ENCODE measurements at regions not wholly inside any gene's neighbourhood (a gene's known extent, or its start where the extent isn't known, plus 50 kb on each side); places are given as distances from the start of the nearest gene placed in this dataset.

DNA sequence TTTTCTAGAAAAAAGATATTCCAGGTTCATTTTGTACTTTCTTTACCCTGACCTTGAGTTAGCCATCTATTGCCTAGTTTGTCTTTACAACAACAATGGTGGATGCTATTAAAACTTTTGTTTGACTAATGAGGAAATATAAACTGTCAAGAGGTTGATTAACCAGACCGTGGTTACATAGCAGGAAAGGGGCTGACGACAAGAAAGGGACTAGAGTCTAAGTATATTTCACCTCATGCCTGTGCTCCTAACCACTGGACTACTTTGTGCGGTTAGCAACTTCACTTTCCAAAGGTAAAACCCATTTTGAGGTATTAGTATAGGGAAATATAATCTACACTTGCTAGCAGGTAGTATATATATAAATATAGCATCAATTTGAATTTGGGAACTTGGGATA is 327.1 kb downstream of the SATB1 start:
- no peaks in the 10 kb centered on the region for H3K27me3 Mint-ChIP-seq (ENCODE audit: low read depth, unreplicated experiment)
- H3K4me2 ChIP-seq (ENCODE audit: low read length): no peak overlapping the region
- no peaks in the 10 kb centered on the region for H4K20me1 ChIP-seq (ENCODE audit: insufficient read depth, low read length)
- no peaks in the 10 kb centered on the region for H3K36me3 ChIP-seq (ENCODE audit: insufficient read depth, low read length)
- H2AFZ ChIP-seq (ENCODE audit: low read depth, low read length): no peak overlapping the region
- no peak overlapping the region for H3K27ac Mint-ChIP-seq (ENCODE audit: unreplicated experiment)
- DNase-seq (ENCODE audit: low read depth): no peak
- peaks cover 11% of the 10 kb centered on the region for H3K9me3 Mint-ChIP-seq (ENCODE audit: unreplicated experiment)
- H3K79me2 ChIP-seq (ENCODE audit: insufficient read depth, low read length): no peaks in the 10 kb centered on the region
- no peak overlapping the region for H3K27ac ChIP-seq (ENCODE audit: low read depth, low read length)
- H3K4me3 ChIP-seq (ENCODE audit: insufficient read depth, low read depth, low read length): no peak overlapping the region
- H3K9ac ChIP-seq (ENCODE audit: low read length): no peak overlapping the region
- H3K4me1 Mint-ChIP-seq (ENCODE audit: low read depth, unreplicated experiment): peaks cover 17% of the 10 kb centered on the region
- TF ChIP-seq EZH2 (IDR thresholded peaks at IDR 0.05; ENCODE audit: insufficient read depth, low read length): no peak
- TF ChIP-seq, protein P1, sequence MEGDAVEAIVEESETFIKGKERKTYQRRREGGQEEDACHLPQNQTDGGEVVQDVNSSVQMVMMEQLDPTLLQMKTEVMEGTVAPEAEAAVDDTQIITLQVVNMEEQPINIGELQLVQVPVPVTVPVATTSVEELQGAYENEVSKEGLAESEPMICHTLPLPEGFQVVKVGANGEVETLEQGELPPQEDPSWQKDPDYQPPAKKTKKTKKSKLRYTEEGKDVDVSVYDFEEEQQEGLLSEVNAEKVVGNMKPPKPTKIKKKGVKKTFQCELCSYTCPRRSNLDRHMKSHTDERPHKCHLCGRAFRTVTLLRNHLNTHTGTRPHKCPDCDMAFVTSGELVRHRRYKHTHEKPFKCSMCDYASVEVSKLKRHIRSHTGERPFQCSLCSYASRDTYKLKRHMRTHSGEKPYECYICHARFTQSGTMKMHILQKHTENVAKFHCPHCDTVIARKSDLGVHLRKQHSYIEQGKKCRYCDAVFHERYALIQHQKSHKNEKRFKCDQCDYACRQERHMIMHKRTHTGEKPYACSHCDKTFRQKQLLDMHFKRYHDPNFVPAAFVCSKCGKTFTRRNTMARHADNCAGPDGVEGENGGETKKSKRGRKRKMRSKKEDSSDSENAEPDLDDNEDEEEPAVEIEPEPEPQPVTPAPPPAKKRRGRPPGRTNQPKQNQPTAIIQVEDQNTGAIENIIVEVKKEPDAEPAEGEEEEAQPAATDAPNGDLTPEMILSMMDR (IDR thresholded peaks at IDR 0.05; ENCODE audit: insufficient read depth, low read depth, low read length): no peak
- H3K4me3 Mint-ChIP-seq (ENCODE audit: unreplicated experiment): no peak overlapping the region
- H3K36me3 Mint-ChIP-seq (ENCODE audit: low read depth, unreplicated experiment): peaks cover 2% of the 10 kb centered on the region
- no peaks in the 10 kb centered on the region for H3K27me3 ChIP-seq (ENCODE audit: insufficient read depth, low read length)
- no peak for FAIRE-seq
- H3K4me1 ChIP-seq (ENCODE audit: insufficient read depth, low read length): peaks cover 20% of the 10 kb centered on the region
- peaks cover 4% of the 10 kb centered on the region for H3K9me3 ChIP-seq (ENCODE audit: insufficient read depth, low read depth, low read length)

DNA sequence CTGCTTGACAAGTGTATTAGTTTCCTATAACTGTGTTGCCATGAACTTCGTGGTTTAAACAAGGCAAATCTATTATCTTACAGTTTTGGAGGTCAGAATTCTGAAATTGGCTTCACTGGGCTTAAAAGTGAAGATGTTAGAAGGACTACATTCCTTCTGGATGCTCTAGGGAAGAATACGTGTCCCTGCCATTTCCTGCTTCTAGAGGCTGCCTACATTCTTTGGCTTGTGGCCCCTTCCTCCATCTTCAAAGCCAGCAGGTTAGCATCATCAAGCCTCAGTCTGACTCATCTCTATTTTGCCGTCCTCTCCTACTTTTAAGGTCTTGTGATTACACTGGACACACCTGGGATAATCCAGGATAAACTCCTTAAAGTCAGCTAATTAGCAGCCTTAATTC is 327.7 kb downstream of the SATB1 start:
- no peaks in the 10 kb centered on the region for H4K20me1 ChIP-seq (ENCODE audit: insufficient read depth, low read length)
- TF ChIP-seq, protein P1 (IDR thresholded peaks at IDR 0.05; ENCODE audit: insufficient read depth, low read depth, low read length): no peak
- TF ChIP-seq EZH2 (IDR thresholded peaks at IDR 0.05; ENCODE audit: insufficient read depth, low read length): no peak
- H3K4me3 ChIP-seq (ENCODE audit: insufficient read depth, low read depth, low read length): no peak overlapping the region
- H3K79me2 ChIP-seq (ENCODE audit: insufficient read depth, low read length): no peaks in the 10 kb centered on the region
- no peak overlapping the region for H3K27ac ChIP-seq (ENCODE audit: low read depth, low read length)
- H3K9me3 ChIP-seq (ENCODE audit: insufficient read depth, low read depth, low read length): peaks cover 4% of the 10 kb centered on the region
- DNase-seq (ENCODE audit: low read depth) (no peak), FAIRE-seq (no peak)
- H3K4me1 ChIP-seq (ENCODE audit: insufficient read depth, low read length): peaks cover 20% of the 10 kb centered on the region
- Mint-ChIP-seq H3K4me1 (ENCODE audit: low read depth, unreplicated experiment) (peaks cover 17% of the 10 kb centered on the region), H3K27me3 (ENCODE audit: low read depth, unreplicated experiment) (no peaks in the 10 kb centered on the region), H3K4me3 (ENCODE audit: unreplicated experiment) (no peak overlapping the region), H3K27ac (ENCODE audit: unreplicated experiment) (no peak overlapping the region), H3K9me3 (ENCODE audit: unreplicated experiment) (peaks cover 11% of the 10 kb centered on the region), H3K36me3 (ENCODE audit: low read depth, unreplicated experiment) (peaks cover 2% of the 10 kb centered on the region)
- H3K9ac ChIP-seq (ENCODE audit: low read length): no peak overlapping the region
- no peak overlapping the region for H3K4me2 ChIP-seq (ENCODE audit: low read length)
- H3K36me3 ChIP-seq (ENCODE audit: insufficient read depth, low read length): no peaks in the 10 kb centered on the region
- H2AFZ ChIP-seq (ENCODE audit: low read depth, low read length): no peak overlapping the region
- H3K27me3 ChIP-seq (ENCODE audit: insufficient read depth, low read length): no peaks in the 10 kb centered on the region

DNA sequence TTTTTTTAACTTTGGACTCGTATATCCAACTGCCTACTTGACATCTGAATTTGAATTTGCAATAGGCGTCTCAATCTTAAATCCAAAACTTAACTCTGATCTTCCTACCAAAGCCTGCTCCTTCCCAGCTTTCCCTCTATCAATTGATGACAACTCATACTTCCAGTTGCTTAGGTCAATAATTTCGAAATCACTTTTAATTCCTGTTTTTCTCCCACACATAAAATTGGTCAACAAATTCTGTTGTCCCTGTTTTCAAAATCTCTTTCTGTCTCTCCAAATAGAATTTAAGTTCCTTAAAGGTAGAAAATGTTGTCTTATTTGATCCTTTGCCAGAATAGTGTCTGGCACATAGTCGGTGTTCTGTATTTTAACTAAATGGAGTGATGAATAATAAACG is 332.4 kb downstream of the SATB1 start:
- peaks cover 7% of the 10 kb centered on the region for H3K4me1 Mint-ChIP-seq (ENCODE audit: low read depth, unreplicated experiment)
- no peaks in the 10 kb centered on the region for H3K4me1 ChIP-seq (ENCODE audit: insufficient read depth, low read length)
- H3K4me3 ChIP-seq (ENCODE audit: insufficient read depth, low read depth, low read length): no peak overlapping the region
- H3K9me3 ChIP-seq (ENCODE audit: insufficient read depth, low read depth, low read length): peaks cover 4% of the 10 kb centered on the region
- H3K27ac ChIP-seq (ENCODE audit: low read depth, low read length): no peak overlapping the region
- no peak for DNase-seq (ENCODE audit: low read depth)
- H3K4me3 Mint-ChIP-seq (ENCODE audit: unreplicated experiment): no peak overlapping the region
- TF ChIP-seq, protein P1 (IDR thresholded peaks at IDR 0.05; ENCODE audit: insufficient read depth, low read depth, low read length): no peak
- no peak for TF ChIP-seq EZH2 (IDR thresholded peaks at IDR 0.05; ENCODE audit: insufficient read depth, low read length)
- no peak overlapping the region for H3K4me2 ChIP-seq (ENCODE audit: low read length)
- peaks cover 2% of the 10 kb centered on the region for H3K36me3 Mint-ChIP-seq (ENCODE audit: low read depth, unreplicated experiment)
- H3K27me3 Mint-ChIP-seq (ENCODE audit: low read depth, unreplicated experiment): no peaks in the 10 kb centered on the region
- H3K36me3 ChIP-seq (ENCODE audit: insufficient read depth, low read length): no peaks in the 10 kb centered on the region
- no peaks in the 10 kb centered on the region for H3K79me2 ChIP-seq (ENCODE audit: insufficient read depth, low read length)
- no peak for FAIRE-seq
- H3K27me3 ChIP-seq (ENCODE audit: insufficient read depth, low read length): no peaks in the 10 kb centered on the region
- no peaks in the 10 kb centered on the region for H4K20me1 ChIP-seq (ENCODE audit: insufficient read depth, low read length)
- H3K9me3 Mint-ChIP-seq (ENCODE audit: unreplicated experiment): peaks cover 7% of the 10 kb centered on the region
- H2AFZ ChIP-seq (ENCODE audit: low read depth, low read length): no peak overlapping the region
- no peak overlapping the region for H3K27ac Mint-ChIP-seq (ENCODE audit: unreplicated experiment)
- H3K9ac ChIP-seq (ENCODE audit: low read length): no peak overlapping the region

All from astrocyte (in vitro differentiated cells and primary cell).